SK-N-SH (cell line): ENCODE measurements at regions not wholly inside any gene's neighbourhood (a gene's known extent, or its start where the extent isn't known, plus 50 kb on each side); places are given as distances from the start of the nearest gene placed in this dataset.

ENCODE experiments used
- CTCF ChIA-PET: fragments of 300-600, 350-600 bp; formaldehyde crosslinking; extraction: SDS; loops from one replicate; lab custom pipeline; 2021; lab: Yijun Ruan, JAX
- POLR2A ChIA-PET: fragments of 350-600 bp; sonication (Branson Sonifier 250); formaldehyde crosslinking; extraction: SDS; loops from one replicate; lab custom pipeline; 2020; ENCODE audit warnings: antibody characterized with exemption, inconsistent platforms; lab: Yijun Ruan, JAX
- DNase-seq: peaks from one replicate; pipeline ENCODE4 v3.0.0; 2012
- H2AFZ ChIP-seq: fragments of 200-600 bp; sonication (generic); 2 replicates; pipeline ENCODE4 v1.8.1; 2016; ENCODE audit warnings: antibody characterized with exemption, mild to moderate bottlenecking, low read depth
- H3F3A ChIP-seq: fragments of 200-600 bp; sonication (generic); replicated peaks from 2 replicates; pipeline ENCODE3; 2016; ENCODE audit warnings: antibody characterized with exemption, mild to moderate bottlenecking; ENCODE audit not compliant: insufficient read depth
- H3K27ac ChIP-seq, 2 experiments: fragments of 200-500 bp in 1 of 2; fragments of 200-600 bp in 1 of 2; sonication (Bioruptor generic) in 1 of 2; sonication (generic), shearing (Covaris generic) in 1 of 2; 2 replicates each; pipeline versions ENCODE4 v1.5.1 to v1.6.1; 2014 to 2016; ENCODE audit warnings: low read depth in 2 of 2, inconsistent platforms in 1 of 2, low read length in 1 of 2, mild to moderate bottlenecking in 1 of 2, mixed read lengths in 1 of 2
- H3K27me3 ChIP-seq: fragments of 200-600 bp; sonication (generic), shearing (Covaris generic); 2 replicates; pipeline ENCODE4 v1.6.1; 2016; ENCODE audit warnings: mixed run types; ENCODE audit not compliant: insufficient read depth
- H3K36me3 ChIP-seq, 2 experiments: fragments of 200-500 bp in 1 of 2; fragments of 200-600 bp in 1 of 2; sonication (Bioruptor generic) in 1 of 2; sonication (generic) in 1 of 2; replicated peaks in 1 of 2; 2 replicates each; pipeline versions ENCODE3 to v1.5.1; 2014 to 2016; ENCODE audit warnings: low read length in 1 of 2, mild to moderate bottlenecking in 1 of 2; ENCODE audit not compliant: insufficient read depth in 2 of 2, control insufficient read depth in 1 of 2
- H3K4me1 ChIP-seq, 2 experiments: fragments of 200-500 bp in 1 of 2; fragments of 200-600 bp in 1 of 2; sonication (Bioruptor generic) in 1 of 2; sonication (generic), shearing (Covaris generic) in 1 of 2; 2 replicates each; pipeline versions ENCODE4 v1.5.1 to v1.6.1; 2014 to 2016; ENCODE audit warnings: low read depth in 1 of 2, low read length in 1 of 2, mixed run types in 1 of 2; ENCODE audit not compliant: insufficient read depth in 2 of 2, control insufficient read depth in 1 of 2
- H3K4me2 ChIP-seq: fragments of 200-600 bp; sonication (generic), shearing (Covaris generic); 2 replicates; pipeline ENCODE4 v1.6.1; 2017; ENCODE audit warnings: mixed run types
- H3K4me3 ChIP-seq, 2 experiments: fragments of 200-500 bp in 1 of 2; fragments of 200-600 bp in 1 of 2; sonication (Bioruptor generic) in 1 of 2; sonication (generic), shearing (Covaris generic) in 1 of 2; 2 replicates each; pipeline versions ENCODE4 v1.5.1 to v1.8.1; 2014 to 2016; ENCODE audit warnings: low read depth in 2 of 2, inconsistent platforms in 1 of 2, low read length in 1 of 2, mild to moderate bottlenecking in 1 of 2, mixed read lengths in 1 of 2, moderate library complexity in 1 of 2
- H3K79me2 ChIP-seq: fragments of 200-600 bp; sonication (generic); 2 replicates; pipeline ENCODE4 v1.8.1; 2017; ENCODE audit warnings: mild to moderate bottlenecking; ENCODE audit not compliant: insufficient read depth
- H3K9ac ChIP-seq: fragments of 200-600 bp; sonication (generic); 2 replicates; pipeline ENCODE4 v1.6.1; 2017; ENCODE audit warnings: mixed run types
- H3K9me2 ChIP-seq: fragments of 200-600 bp; sonication (generic); 2 replicates; pipeline ENCODE4 v1.6.1; 2017; ENCODE audit warnings: mixed run types
- H3K9me3 ChIP-seq: fragments of 200-600 bp; sonication (generic); 2 replicates; pipeline ENCODE4 v1.6.1; 2017; ENCODE audit warnings: mixed run types, mild to moderate bottlenecking, moderate library complexity
- H4K20me1 ChIP-seq: fragments of 200-600 bp; sonication (generic); 2 replicates; pipeline ENCODE4 v1.6.1; 2017; ENCODE audit warnings: mild to moderate bottlenecking, mixed run types; ENCODE audit not compliant: insufficient read depth
- ELF1 ChIP-seq: IDR thresholded peaks from 2 replicates; pipeline ENCODE4 v1.4.0; 2012
- EZH2phosphoT487 ChIP-seq: fragments of 200-600 bp; sonication (generic); IDR thresholded peaks from 2 replicates; pipeline ENCODE4 v1.6.1; 2017; ENCODE audit warnings: low read depth, mixed run types, mild to moderate bottlenecking, antibody characterized with exemption, moderate library complexity, borderline replicate concordance
- FOSL2 ChIP-seq: IDR thresholded peaks from 2 replicates; pipeline ENCODE4 v1.4.0; 2012; ENCODE audit warnings: low read depth, mild to moderate bottlenecking, moderate library complexity, borderline replicate concordance
- FOXJ3 ChIP-seq: sonication (generic); formaldehyde crosslinking; IDR thresholded peaks from 2 replicates; pipeline ENCODE4 v1.5.1; 2020; ENCODE audit warnings: mild to moderate bottlenecking, missing genetic modification reagents
- GABPA ChIP-seq: IDR thresholded peaks from 2 replicates; pipeline ENCODE4 v1.4.0; 2012; ENCODE audit warnings: low read depth, mild to moderate bottlenecking
- IRF3 ChIP-seq: fragments of 150-350 bp; IDR thresholded peaks from 2 replicates; pipeline ENCODE4 v1.6.1; 2016; ENCODE audit warnings: mild to moderate bottlenecking, low read depth, low read length
- JUND ChIP-seq: IDR thresholded peaks from 2 replicates; pipeline ENCODE4 v1.4.0; 2012
- MAX ChIP-seq: IDR thresholded peaks from 2 replicates; pipeline ENCODE4 v1.4.0; 2012; ENCODE audit warnings: low read depth
- MXI1 ChIP-seq: IDR thresholded peaks from 2 replicates; pipeline ENCODE4 v1.6.1; 2012; ENCODE audit warnings: mild to moderate bottlenecking, low read depth, low read length, improper control_type of control experiment
- PBX3 ChIP-seq: IDR thresholded peaks from 2 replicates; pipeline ENCODE4; 2012
- POLR2AphosphoS5 ChIP-seq: IDR thresholded peaks from 2 replicates; pipeline ENCODE4 v1.6.1; 2012; ENCODE audit warnings: low read depth, low read length
- RCOR1 ChIP-seq: fragments of 150-350 bp; IDR thresholded peaks from 2 replicates; pipeline ENCODE4 v1.6.1; 2017; ENCODE audit warnings: antibody characterized with exemption, low read length
- RFX5 ChIP-seq: IDR thresholded peaks from 2 replicates; pipeline ENCODE4 v1.6.1; 2012; ENCODE audit warnings: mild to moderate bottlenecking, improper control_type of control experiment, low read length
- RXRA ChIP-seq: IDR thresholded peaks from 2 replicates; pipeline ENCODE4 v1.4.0; 2012; ENCODE audit warnings: low read depth, mild to moderate bottlenecking, borderline replicate concordance
- SMC3 ChIP-seq: IDR thresholded peaks from 2 replicates; pipeline ENCODE4 v1.6.1; 2012; ENCODE audit warnings: low read depth, low read length, improper control_type of control experiment
- TAF1 ChIP-seq: IDR thresholded peaks from 2 replicates; pipeline ENCODE4 v1.6.1; 2012; ENCODE audit warnings: low read depth, mild to moderate bottlenecking, low read length, moderate library complexity, borderline replicate concordance
- TEAD4 ChIP-seq: IDR thresholded peaks from 2 replicates; pipeline ENCODE4 v1.4.0; 2012; ENCODE audit warnings: mild to moderate bottlenecking, borderline replicate concordance; ENCODE audit not compliant: insufficient read depth
- YY1 ChIP-seq: IDR thresholded peaks from 2 replicates; pipeline ENCODE4 v1.4.0; 2012; ENCODE audit warnings: low read depth, mild to moderate bottlenecking
- ZBTB33 ChIP-seq: IDR thresholded peaks from 2 replicates; pipeline ENCODE4 v1.4.0; 2012; ENCODE audit warnings: low read depth, borderline replicate concordance
- WGBS: methylation state at CpG from one replicate; pipeline ENCODE4 v1.1.6; 2017; ENCODE audit warnings: low lambda C conversion rate; 5-methylcytosine and 5-hydroxymethylcytosine counted together

GRCh38 chr1:175848329-175848728 is 104.9 kb upstream of the TNR start:
- CTCF ChIA-PET, result interaction anchor here (1.1 kb wide), 1 partner anchor 79 kb away, joined by 3 read pairs; no protein-coding TSS in a partner anchor

More at GRCh38 chr1:175848329-175848728, 104.9 kb upstream of the TNR start:
- Histone ChIP-seq H3K27ac (no peak overlapping the region), H3K79me2 (no peaks in the 10 kb centered on the region), H3F3A (no peaks in the 10 kb centered on the region), H3K4me1 (no peaks in the 10 kb centered on the region), H3K27me3 (no peaks in the 10 kb centered on the region), H3K9ac (no peak overlapping the region), H3K36me3 (no peaks in the 10 kb centered on the region), H3K4me3 (no peak overlapping the region), H3K9me3 (no peaks in the 10 kb centered on the region), H3K4me2 (no peak overlapping the region), H3K9me2 (no peaks in the 10 kb centered on the region), H2AFZ (no peak overlapping the region), H4K20me1 (no peaks in the 10 kb centered on the region)
- POLR2A ChIA-PET, result no interaction called here
- WGBS, result 15% methylated on average over 5 of the region's 5 CpGs
- no peak for DNase-seq
- TF ChIP-seq RXRA, result no peak
- no peak for TF ChIP-seq ZBTB33
- TF ChIP-seq RFX5, result no peak
- TF ChIP-seq PBX3, result no peak
- TF ChIP-seq FOSL2, result no peak
- no peak for TF ChIP-seq ELF1
- TF ChIP-seq JUND, result no peak
- no peak for TF ChIP-seq SMC3
- no peak for TF ChIP-seq TAF1
- no peak for TF ChIP-seq IRF3
- no peak for TF ChIP-seq RCOR1
- TF ChIP-seq TEAD4, result no peak
- TF ChIP-seq GABPA, result no peak
- no peak for TF ChIP-seq FOXJ3 (CRISPR knock-in tag)
- no peak for TF ChIP-seq MAX
- TF ChIP-seq EZH2phosphoT487, result no peak
- no peak for TF ChIP-seq MXI1
- TF ChIP-seq YY1, result no peak
- TF ChIP-seq POLR2AphosphoS5, result no peak
